WTC11 (cell line): ENCODE measurements at regions not wholly inside any gene's neighbourhood (a gene's known extent, or its start where the extent isn't known, plus 50 kb on each side); places are given as distances from the start of the nearest gene placed in this dataset.

Experiments
- ATAC-seq: fragments of 200-7000 bp; cut with Tn5 transposase; 2 replicates; pipeline ENCODE4 v1.10.0; 2021; ENCODE audit warnings: mild to moderate bottlenecking, moderate library complexity
- CTCF ChIA-PET: fragments of 300-600 bp; sonication (Branson Sonifier 250); formaldehyde crosslinking; loops from one replicate; lab custom pipeline; 2021; ENCODE audit warnings: antibody characterized with exemption; lab: Charles Lee
- POLR2A ChIA-PET: fragments of 350-600 bp; sonication (Branson Sonifier 250); formaldehyde crosslinking; loops from one replicate; lab custom pipeline; 2021; ENCODE audit warnings: antibody characterized with exemption; lab: Charles Lee
- DNase-seq: peaks from one replicate; pipeline ENCODE4 v3.0.0; 2021; ENCODE audit warnings: low spot score
- H3K27ac Mint-ChIP-seq: 2 replicates; pipeline ENCODE4 v1.8.0; 2021; ENCODE audit warnings: mixed read lengths
- H3K27me3 Mint-ChIP-seq: 2 replicates; pipeline ENCODE4 v1.8.0; 2021; ENCODE audit warnings: low read depth, mild to moderate bottlenecking, moderate library complexity, mixed read lengths
- H3K36me3 Mint-ChIP-seq: 2 replicates; pipeline ENCODE4 v1.8.0; 2021; ENCODE audit warnings: mixed read lengths
- H3K4me1 Mint-ChIP-seq: 2 replicates; pipeline ENCODE4 v1.8.0; 2022; ENCODE audit warnings: mixed read lengths
- H3K4me3 Mint-ChIP-seq: 2 replicates; pipeline ENCODE4 v1.8.0; 2021; ENCODE audit warnings: mild to moderate bottlenecking, moderate library complexity, mixed read lengths
- H3K9me3 Mint-ChIP-seq: 2 replicates; pipeline ENCODE4 v1.8.0; 2021; ENCODE audit warnings: mixed read lengths
- ATF1 ChIP-seq: sonication (generic); formaldehyde crosslinking; IDR thresholded peaks from 2 replicates; pipeline ENCODE4 v1.8.1; 2023; ENCODE audit warnings: mild to moderate bottlenecking, moderate library complexity, missing genetic modification reagents
- CBFB ChIP-seq: sonication (generic); formaldehyde crosslinking; IDR thresholded peaks from 2 replicates; pipeline ENCODE4 v1.8.1; 2022; ENCODE audit warnings: mild to moderate bottlenecking, low read depth, missing genetic modification reagents
- CREM ChIP-seq: sonication (generic); formaldehyde crosslinking; IDR thresholded peaks from 2 replicates; pipeline ENCODE4 v1.8.1; 2022; ENCODE audit warnings: mild to moderate bottlenecking, missing genetic modification reagents, moderate library complexity
- CTCF ChIP-seq: fragments of 200-600 bp; IDR thresholded peaks from 2 replicates; pipeline ENCODE4 v1.8.0; 2022; ENCODE audit warnings: antibody characterized with exemption
- E2F5 ChIP-seq: sonication (generic); formaldehyde crosslinking; IDR thresholded peaks from 2 replicates; pipeline ENCODE4 v1.8.1; 2022; ENCODE audit warnings: mild to moderate bottlenecking, moderate library complexity, missing genetic modification reagents
- ELF4 ChIP-seq: sonication (generic); formaldehyde crosslinking; IDR thresholded peaks from 2 replicates; pipeline ENCODE4 v1.8.1; 2022; ENCODE audit warnings: low read depth, mild to moderate bottlenecking, moderate library complexity, missing genetic modification reagents
- GABPB1 ChIP-seq: sonication (generic); formaldehyde crosslinking; IDR thresholded peaks from 2 replicates; pipeline ENCODE4 v1.8.1; 2023; ENCODE audit warnings: mild to moderate bottlenecking, missing genetic modification reagents
- HMGXB4 ChIP-seq: sonication (generic); formaldehyde crosslinking; IDR thresholded peaks from 2 replicates; pipeline ENCODE4 v1.8.1; 2023; ENCODE audit warnings: mild to moderate bottlenecking, moderate library complexity, missing genetic modification reagents
- KAT7 ChIP-seq: sonication (generic); formaldehyde crosslinking; IDR thresholded peaks from 2 replicates; pipeline ENCODE4 v1.8.1; 2023; ENCODE audit warnings: missing genetic modification reagents, mild to moderate bottlenecking, borderline replicate concordance
- MAX ChIP-seq: sonication (generic); formaldehyde crosslinking; IDR thresholded peaks from 2 replicates; pipeline ENCODE4 v1.8.0; 2022; ENCODE audit warnings: mild to moderate bottlenecking, missing genetic modification reagents
- NFE2L1 ChIP-seq: sonication (generic); formaldehyde crosslinking; IDR thresholded peaks from 2 replicates; pipeline ENCODE4 v1.8.1; 2023; ENCODE audit warnings: missing genetic modification reagents
- PRRX2 ChIP-seq: fragments of 250-450 bp; sonication (Bioruptor Pico); IDR thresholded peaks from 2 replicates; pipeline ENCODE4 v1.8.0; 2021; ENCODE audit warnings: mild to moderate bottlenecking
- TEAD4 ChIP-seq: sonication (generic); formaldehyde crosslinking; IDR thresholded peaks from 2 replicates; pipeline ENCODE4 v1.8.0; 2022; ENCODE audit warnings: mild to moderate bottlenecking, missing genetic modification reagents
- TP53 ChIP-seq: sonication (generic); formaldehyde crosslinking; IDR thresholded peaks from 2 replicates; pipeline ENCODE4 v1.8.1; 2023; ENCODE audit warnings: mild to moderate bottlenecking, missing genetic modification reagents
- ZMAT4 ChIP-seq: fragments of 250-450 bp; sonication (Bioruptor Pico); IDR thresholded peaks from 2 replicates; pipeline ENCODE4 v1.9.0; 2021; ENCODE audit warnings: mild to moderate bottlenecking
- ZNF219 ChIP-seq: sonication (generic); formaldehyde crosslinking; IDR thresholded peaks from 2 replicates; pipeline ENCODE4 v1.8.0; 2023; ENCODE audit warnings: missing genetic modification reagents, mild to moderate bottlenecking, borderline replicate concordance
- ZNF281 ChIP-seq: sonication (generic); formaldehyde crosslinking; IDR thresholded peaks from 2 replicates; pipeline ENCODE4 v1.8.0; 2023; ENCODE audit warnings: mild to moderate bottlenecking, missing genetic modification reagents
- ZNF416 ChIP-seq: fragments of 250-450 bp; sonication (Bioruptor Pico); IDR thresholded peaks from 2 replicates; pipeline ENCODE4 v1.9.0; 2021; ENCODE audit warnings: mild to moderate bottlenecking, inconsistent platforms
- ZNF423 ChIP-seq: fragments of 250-450 bp; sonication (Bioruptor Pico); IDR thresholded peaks from 2 replicates; pipeline ENCODE4 v2.1.2; 2022; ENCODE audit warnings: mild to moderate bottlenecking, moderate library complexity
- ZNF671 ChIP-seq: fragments of 250-450 bp; sonication (Bioruptor Pico); IDR thresholded peaks from 2 replicates; pipeline ENCODE4 v1.8.0; 2021; ENCODE audit warnings: mild to moderate bottlenecking

GRCh38 chr12:74922117-74922516 lies 287.5 kb downstream of the KCNC2 start (continued):
- TF ChIP-seq CTCF (no peak), MAX (CRISPR knock-in tag) (no peak), CREM (CRISPR knock-in tag) (no peak), ZMAT4 (CRISPR knock-in tag) (no peak)

GRCh38 chr12:74922642-74923041 lies 287.0 kb downstream of the KCNC2 start:
- peaks cover 2% of the 10 kb centered on the region; the same call in 1 of the 2 replicates for H3K36me3 Mint-ChIP-seq
- TF ChIP-seq KAT7 (CRISPR knock-in tag) (no peak), ATF1 (CRISPR knock-in tag) (no peak), ELF4 (CRISPR knock-in tag) (no peak), ZNF219 (CRISPR knock-in tag) (no peak), TP53 (CRISPR knock-in tag) (no peak), MAX (CRISPR knock-in tag) (no peak), ZNF671 (CRISPR knock-in tag) (no peak), ZNF281 (CRISPR knock-in tag) (no peak), E2F5 (CRISPR knock-in tag) (no peak), NFE2L1 (CRISPR knock-in tag) (no peak), TEAD4 (CRISPR knock-in tag) (no peak), GABPB1 (CRISPR knock-in tag) (no peak), HMGXB4 (CRISPR knock-in tag) (no peak), ZNF423 (no peak), PRRX2 (CRISPR knock-in tag) (no peak), CBFB (CRISPR knock-in tag) (no peak), ZNF416 (no peak)
- H3K9me3 Mint-ChIP-seq, result peaks cover 17% of the 10 kb centered on the region
- no peak overlapping the region for H3K4me3 Mint-ChIP-seq
- ATAC-seq, result no peak
- no peaks in the 10 kb centered on the region for H3K4me1 Mint-ChIP-seq
- DNase-seq, result no peak
- ChIA-PET POLR2A (no interaction called here), CTCF (no interaction called here)
- no peaks in the 10 kb centered on the region; the same call in 1 of the 2 replicates for H3K27me3 Mint-ChIP-seq
- H3K27ac Mint-ChIP-seq, result no peak overlapping the region
